Uterus (tissue), 3 donors: ENCODE measurements at regions not wholly inside any gene's neighbourhood (a gene's known extent, or its start where the extent isn't known, plus 50 kb on each side); places are given as distances from the start of the nearest gene placed in this dataset.

ENCODE experiments used
- DNase-seq, 2 donors: peaks; one replicate each; pipeline ENCODE4 v3.0.0-alpha.2; 2019 to 2020
- H3K27ac ChIP-seq, 2 donors: fragments of 200-600 bp; sonication (generic); 1 replicate in 1 of 2; 2 replicates in 1 of 2; pipeline ENCODE4 v1.5.1; 2016 to 2018
- H3K27me3 ChIP-seq, 2 donors: fragments of 200-600 bp; sonication (generic); one replicate each; pipeline ENCODE4 v1.5.1; 2018 to 2019; ENCODE audit warnings: control low read depth in 1 of 2
- H3K36me3 ChIP-seq, 2 donors: fragments of 200-600 bp; sonication (generic); one replicate each; pipeline ENCODE4 v1.5.1; 2019; ENCODE audit warnings: control low read depth in 1 of 2
- H3K4me1 ChIP-seq, 2 donors: fragments of 200-600 bp; sonication (generic); one replicate each; pipeline ENCODE4 v1.5.1; 2018 to 2019; ENCODE audit warnings: control low read depth in 1 of 2
- H3K4me3 ChIP-seq, 2 donors: fragments of 200-600 bp; sonication (generic); 1 replicate in 1 of 2; 2 replicates in 1 of 2; pipeline ENCODE4 v1.5.1; 2018 to 2019; ENCODE audit warnings: mild to moderate bottlenecking in 1 of 2
- H3K9me3 ChIP-seq, 2 donors: fragments of 200-600 bp; sonication (generic); one replicate each; pipeline ENCODE4 v1.5.1; 2019; ENCODE audit warnings: control low read depth in 1 of 2
- CTCF ChIP-seq, 4 experiments: fragments of 200-600 bp in 2 of 4; fragments of 450-650 bp in 2 of 4; sonication (generic) in 2 of 4; IDR thresholded peaks; one replicate each; pipeline ENCODE4 v1.5.1; 2016 to 2019; ENCODE audit warnings: antibody characterized with exemption in 4 of 4, mild to moderate bottlenecking in 2 of 4, moderate library complexity in 1 of 4
- POLR2A ChIP-seq, 2 donors: fragments of 450-650 bp; IDR thresholded peaks; one replicate each; pipeline ENCODE4 v1.6.1; 2016; ENCODE audit warnings: antibody characterized with exemption in 2 of 2, mild to moderate bottlenecking in 1 of 2, moderate library complexity in 1 of 2
- intact Hi-C: fragments of 100-400 bp; cut with DNase I; formaldehyde crosslinking; loops from one replicate; pipeline ENCODE4 v1.15.1; 2023; ENCODE audit warnings: low total_unique reads
- donor health status: DM: yes; HTN: yes; CAD: no.

GRCh38 chr2:20104900-20105545 is 53.6 kb upstream of the LAPTM4A start:
- H3K4me1 ChIP-seq = no peaks in the 10 kb centered on the region
- TF ChIP-seq CTCF (IDR thresholded peaks at IDR 0.05) (no peak), POLR2A (IDR thresholded peaks at IDR 0.05) (no peak)
- no peak overlapping the region for H3K4me3 ChIP-seq
- no peak for DNase-seq
- no peaks in the 10 kb centered on the region for H3K36me3 ChIP-seq
- H3K27me3 ChIP-seq = no peaks in the 10 kb centered on the region
- no peaks in the 10 kb centered on the region for H3K9me3 ChIP-seq
- intact Hi-C loops = no loop called here
- no peak overlapping the region for H3K27ac ChIP-seq

DNA sequence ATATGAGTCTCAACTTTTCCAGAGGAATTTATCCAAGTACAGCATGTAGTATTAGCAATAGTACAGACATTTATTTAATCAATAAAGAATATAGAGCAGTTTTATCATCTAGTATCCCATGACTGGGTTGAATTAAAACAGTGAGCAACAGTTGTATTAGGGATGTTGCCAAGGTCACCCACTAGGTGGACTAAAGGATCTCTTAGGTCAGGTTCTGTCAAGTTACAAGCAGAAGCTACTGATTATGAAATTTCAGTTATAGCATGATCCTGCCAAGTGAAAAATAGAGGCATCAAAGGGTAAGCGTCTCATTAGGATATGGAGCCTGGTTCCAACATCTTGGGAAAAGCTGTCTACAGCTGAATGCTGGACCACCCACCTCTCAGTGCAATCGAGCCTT is 52.1 kb upstream of the LAPTM4A start:
- H3K9me3 ChIP-seq = no peaks in the 10 kb centered on the region
- no peak for TF ChIP-seq CTCF (IDR thresholded peaks at IDR 0.05)
- TF ChIP-seq POLR2A (IDR thresholded peaks at IDR 0.05) = no peak
- intact Hi-C loops = no loop called here
- H3K27ac ChIP-seq = no peak overlapping the region
- no peak overlapping the region for H3K4me3 ChIP-seq
- DNase-seq = no peak
- no peaks in the 10 kb centered on the region for H3K27me3 ChIP-seq
- no peaks in the 10 kb centered on the region for H3K4me1 ChIP-seq
- H3K36me3 ChIP-seq = no peaks in the 10 kb centered on the region
